GM12873 (cell line): ENCODE measurements at regions not wholly inside any gene's neighbourhood (a gene's known extent, or its start where the extent isn't known, plus 50 kb on each side); places are given as distances from the start of the nearest gene placed in this dataset.

ENCODE experiments used
- TF ChIP-seq, protein P1 (sequence below): IDR thresholded peaks from 2 replicates; pipeline ENCODE4 v1.5.1; 2012; ENCODE audit warnings: low read depth, mild to moderate bottlenecking, moderate library complexity, low read length, control low read depth; ENCODE audit not compliant: insufficient read depth; ENCODE audit errors: missing control alignments

DNA sequence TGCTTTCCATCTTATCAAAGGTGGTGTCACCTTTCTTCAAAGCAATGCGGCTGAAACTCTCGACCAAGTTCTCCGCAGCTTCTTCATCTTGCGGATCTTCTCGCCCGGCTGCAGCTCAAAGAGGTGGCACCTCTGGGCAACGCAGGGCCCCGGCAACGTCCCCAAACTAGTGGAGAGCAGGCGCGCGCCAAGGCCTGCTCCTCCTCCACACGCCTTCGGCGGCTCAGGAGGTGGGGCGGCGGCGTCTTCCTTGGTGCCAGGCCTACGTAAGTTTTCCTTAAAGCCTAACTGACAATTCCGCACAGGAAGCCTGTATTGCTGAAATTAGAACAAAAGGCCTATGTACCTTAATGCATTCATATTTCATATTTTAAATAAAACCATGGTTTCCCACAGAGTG is 112.0 kb downstream of the TMX1 start:
- TF ChIP-seq, protein P1, sequence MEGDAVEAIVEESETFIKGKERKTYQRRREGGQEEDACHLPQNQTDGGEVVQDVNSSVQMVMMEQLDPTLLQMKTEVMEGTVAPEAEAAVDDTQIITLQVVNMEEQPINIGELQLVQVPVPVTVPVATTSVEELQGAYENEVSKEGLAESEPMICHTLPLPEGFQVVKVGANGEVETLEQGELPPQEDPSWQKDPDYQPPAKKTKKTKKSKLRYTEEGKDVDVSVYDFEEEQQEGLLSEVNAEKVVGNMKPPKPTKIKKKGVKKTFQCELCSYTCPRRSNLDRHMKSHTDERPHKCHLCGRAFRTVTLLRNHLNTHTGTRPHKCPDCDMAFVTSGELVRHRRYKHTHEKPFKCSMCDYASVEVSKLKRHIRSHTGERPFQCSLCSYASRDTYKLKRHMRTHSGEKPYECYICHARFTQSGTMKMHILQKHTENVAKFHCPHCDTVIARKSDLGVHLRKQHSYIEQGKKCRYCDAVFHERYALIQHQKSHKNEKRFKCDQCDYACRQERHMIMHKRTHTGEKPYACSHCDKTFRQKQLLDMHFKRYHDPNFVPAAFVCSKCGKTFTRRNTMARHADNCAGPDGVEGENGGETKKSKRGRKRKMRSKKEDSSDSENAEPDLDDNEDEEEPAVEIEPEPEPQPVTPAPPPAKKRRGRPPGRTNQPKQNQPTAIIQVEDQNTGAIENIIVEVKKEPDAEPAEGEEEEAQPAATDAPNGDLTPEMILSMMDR = no peak

DNA sequence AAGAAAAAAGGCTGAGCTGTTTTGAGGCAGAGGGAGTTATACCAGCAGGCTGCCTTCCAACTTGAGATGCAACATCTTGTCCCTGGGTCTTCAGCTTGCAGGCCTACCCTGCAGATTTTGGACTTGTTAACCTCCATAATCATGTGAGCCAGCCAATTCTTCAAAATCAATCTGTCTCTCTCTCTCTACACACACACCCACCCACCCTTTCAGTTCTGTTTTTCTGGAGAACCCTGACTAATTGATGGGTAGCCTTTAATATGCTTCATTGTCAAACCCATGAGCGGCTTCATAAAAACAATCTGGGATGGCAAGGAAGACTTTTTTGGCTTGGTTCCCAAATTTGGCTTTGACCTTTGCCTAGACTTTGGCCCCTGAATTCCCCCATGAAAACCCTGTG is 113.9 kb downstream of the TMX1 start:
- TF ChIP-seq, protein P1 = no peak

DNA sequence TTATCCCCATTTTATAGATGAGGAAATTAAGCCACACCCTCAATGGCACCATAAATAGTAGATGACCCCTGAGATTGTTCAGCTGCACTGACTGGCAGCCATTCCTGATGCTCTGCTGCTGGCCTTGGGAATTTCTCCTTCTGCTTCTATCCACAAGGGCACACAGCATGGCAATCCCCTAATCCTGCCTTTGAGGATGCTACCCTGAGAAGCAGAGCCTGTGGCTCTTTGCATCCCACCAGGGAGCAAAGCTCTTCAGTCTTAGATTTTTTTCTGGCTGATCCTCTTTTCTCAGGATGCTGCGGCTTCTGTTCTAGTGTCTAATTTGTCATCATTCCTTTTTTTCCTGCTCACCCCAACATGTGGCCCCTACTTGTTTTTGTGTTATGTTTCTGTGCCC is 114.8 kb downstream of the TMX1 start:
- TF ChIP-seq, protein P1 = no peak

DNA sequence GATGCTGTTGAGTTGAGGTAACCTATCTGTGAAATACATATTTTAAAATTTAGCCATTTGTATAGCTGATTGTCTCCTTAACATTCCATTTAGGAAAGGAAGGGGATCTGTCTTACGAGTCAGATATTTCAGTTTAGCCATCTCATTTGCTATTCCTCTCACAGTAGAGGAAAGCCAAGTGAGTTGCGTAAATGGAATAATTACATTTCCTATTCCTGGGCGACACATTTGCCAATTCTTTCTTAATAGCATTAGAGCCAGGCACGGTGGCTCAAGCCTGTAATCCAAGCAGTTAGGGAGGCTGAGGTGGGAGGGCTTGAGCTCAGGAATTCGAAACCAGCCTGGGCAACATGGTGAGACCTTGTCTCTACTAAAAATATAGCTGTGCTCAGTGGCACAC is 116.3 kb downstream of the TMX1 start:
- TF ChIP-seq, protein P1 = no peak

DNA sequence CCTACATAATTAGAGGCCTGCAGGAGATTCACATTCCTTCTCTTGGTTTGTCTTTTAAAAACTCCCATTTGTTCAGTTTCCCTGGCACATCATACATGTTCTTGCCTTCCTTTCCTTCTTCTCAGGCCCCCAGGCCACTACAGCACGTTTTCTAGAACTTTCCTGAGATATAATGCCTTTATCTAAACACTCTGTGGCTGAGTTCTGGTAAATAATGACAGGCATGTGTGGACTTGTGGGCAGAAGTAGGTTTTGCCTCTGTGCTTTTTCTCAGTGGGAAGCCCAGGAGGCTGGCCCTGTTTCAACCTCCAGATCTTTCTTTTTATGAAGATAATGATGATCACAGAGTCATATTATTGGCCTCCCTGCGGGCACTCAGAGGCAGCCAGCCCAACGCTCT is 117.2 kb downstream of the TMX1 start:
- TF ChIP-seq, protein P1 = no peak

DNA sequence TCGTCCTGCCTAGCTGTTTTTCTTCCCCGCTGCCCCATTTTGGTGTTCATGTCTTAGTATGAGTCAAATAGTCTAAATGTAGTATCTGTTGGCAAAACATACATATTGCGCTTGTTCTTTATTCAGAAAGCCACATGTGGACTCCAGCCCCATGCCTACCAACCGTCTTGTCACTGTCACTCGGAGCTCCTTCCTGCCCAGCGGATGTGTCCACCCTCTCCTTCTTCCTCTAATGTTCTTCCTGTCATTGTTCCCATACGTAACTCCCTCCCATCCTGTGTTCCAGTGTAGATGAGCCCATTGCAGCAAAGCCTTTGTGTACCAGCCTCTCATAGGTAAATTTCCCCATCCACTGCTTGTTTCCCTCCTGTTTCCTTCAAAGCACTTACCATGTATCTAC is 120.5 kb downstream of the TMX1 start:
- TF ChIP-seq, protein P1 = no peak

DNA sequence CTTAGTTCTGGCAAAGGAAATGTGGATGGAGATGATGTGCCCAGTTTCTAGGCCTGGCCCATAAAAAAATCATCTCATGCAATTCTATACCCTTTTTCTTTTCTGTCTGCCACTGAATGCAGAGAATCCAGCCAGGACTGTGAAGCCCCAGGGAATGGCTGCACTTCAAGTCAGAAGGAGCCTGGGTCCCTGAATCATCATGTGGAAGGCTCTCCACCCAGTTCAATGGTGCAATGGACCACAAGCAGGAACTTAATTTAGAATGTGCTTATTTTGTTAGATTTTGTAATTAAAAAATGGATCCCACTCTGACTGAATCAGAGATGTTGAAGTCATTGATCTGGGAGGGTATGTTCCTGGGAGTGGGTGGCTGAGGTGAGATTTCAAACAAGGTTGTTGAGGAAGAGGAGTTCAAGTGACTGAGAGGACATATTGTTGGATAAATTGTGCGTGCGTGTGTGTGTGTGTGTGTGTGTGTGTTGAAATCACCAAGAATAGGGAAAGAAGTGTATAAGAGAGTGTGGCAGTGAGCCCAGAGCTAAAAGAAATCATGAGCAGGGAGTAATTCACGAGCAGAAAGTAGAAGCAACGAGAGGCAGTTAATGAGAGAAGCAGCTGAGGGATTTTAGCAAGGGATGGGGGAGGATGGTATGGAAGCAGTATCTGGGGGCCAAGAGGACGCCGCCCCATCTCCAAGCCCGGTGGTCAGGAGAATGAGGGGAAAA is 125.4 kb downstream of the TMX1 start:
- TF ChIP-seq, protein P1 = no peak
